ENCODE measurements at regions not wholly inside any gene's neighbourhood (a gene's known extent, or its start where the extent isn't known, plus 50 kb on each side); places are given as distances from the start of the nearest gene placed in this dataset.

- TF ChIP-seq JUNB (IDR thresholded peaks at IDR 0.05): no peak
- TF ChIP-seq KAT2A (conservative IDR thresholded peaks at IDR 0.05; ENCODE audit: control insufficient read depth, low read depth, low read length): no peak
- no peak for TF ChIP-seq POLR2A (IDR thresholded peaks at IDR 0.05; ENCODE audit: low read depth, low read length)
- no peak for TF ChIP-seq BRCA1 (IDR thresholded peaks at IDR 0.05; ENCODE audit: low read depth, low read length)
- TF ChIP-seq SP1 (IDR thresholded peaks at IDR 0.05; ENCODE audit: low read depth, low read length): no peak
- no peak for TF ChIP-seq CEBPZ (IDR thresholded peaks at IDR 0.05; ENCODE audit: low read depth, low read length)
- no peak for TF ChIP-seq CTCF (IDR thresholded peaks at IDR 0.05 in 2 of 3, conservative IDR thresholded peaks at IDR 0.05 in 1 of 3; ENCODE audit: control insufficient read depth in 2 of 3, extremely low read depth in 1 of 3, insufficient read depth in 1 of 3, low read depth in 3 of 3, low read length in 3 of 3)
- no peak for TF ChIP-seq YY1 (IDR thresholded peaks at IDR 0.05; ENCODE audit: low read depth, low read length)
- TF ChIP-seq MAX (IDR thresholded peaks at IDR 0.05; ENCODE audit: low read depth, low read length): no peak
- no peak for TF ChIP-seq PBX3 (IDR thresholded peaks at IDR 0.05; ENCODE audit: insufficient replicate concordance, low read depth, low read length)
- TF ChIP-seq SMC3 (IDR thresholded peaks at IDR 0.05; ENCODE audit: borderline replicate concordance, low read length): no peak
- TF ChIP-seq POLR2AphosphoS5 (IDR thresholded peaks at IDR 0.05; ENCODE audit: low read length): no peak
- TF ChIP-seq KLF5 (IDR thresholded peaks at IDR 0.05; ENCODE audit: partially characterized antibody): no peak
- no peak for TF ChIP-seq USF2 (IDR thresholded peaks at IDR 0.05; ENCODE audit: borderline replicate concordance, low read depth, low read length)
Measured at GRCh38 chr5:164027738-164028137, 522.3 kb downstream of the MAT2B start.

Data from GM12878 (cell line).